Endothelial cell of umbilical vein (primary cell): ENCODE measurements at regions not wholly inside any gene's neighbourhood (a gene's known extent, or its start where the extent isn't known, plus 50 kb on each side); places are given as distances from the start of the nearest gene placed in this dataset.

ENCODE experiments used
- BruUV-seq: library from RNA; stranded (reverse); fragments of 400-500 nt; replicated peaks from 2 replicates; lab custom pipeline; 2021; lab: Mats Ljungman, UMichigan
- CTCF ChIA-PET: fragments of 300-600, 350-600 bp; sonication (Branson Sonifier 250); formaldehyde crosslinking; loops from one replicate; lab custom pipeline; 2021; ENCODE audit warnings: antibody characterized with exemption, inconsistent platforms; lab: Charles Lee
- POLR2A ChIA-PET: fragments of 300-600, 350-600 bp; sonication (Branson Sonifier 250); formaldehyde crosslinking; loops from one replicate; lab custom pipeline; 2021; ENCODE audit warnings: antibody characterized with exemption, inconsistent platforms; lab: Charles Lee
- DNase-seq: peaks from one replicate; pipeline ENCODE4 v3.0.0-alpha.2; 2011; ENCODE audit warnings: low read depth, low spot score
- FAIRE-seq: peaks from 2 replicates; lab custom pipeline; 2011; peaks lifted over from hg19 to GRCh38; lab: Jason Lieb, UNC
- H2AFZ ChIP-seq: 2 replicates; pipeline ENCODE4 v1.6.0; 2012; ENCODE audit warnings: low read depth, low read length, control low read depth, inconsistent platforms
- H3K27ac ChIP-seq: 2 replicates; pipeline ENCODE4 v1.5.1; 2011; ENCODE audit warnings: low read depth, mild to moderate bottlenecking, control low read depth, low read length, moderate library complexity; ENCODE audit not compliant: insufficient read depth
- H3K27me3 ChIP-seq, 2 experiments: 2 replicates each; pipeline versions ENCODE4 v1.6.0 to v1.6.1; 2011; ENCODE audit warnings: low read length in 2 of 2, mixed read lengths in 1 of 2; ENCODE audit not compliant: control insufficient read depth in 2 of 2, insufficient read depth in 2 of 2
- H3K36me3 ChIP-seq, 2 experiments: 2 replicates in 1 of 2; 3 replicates in 1 of 2; pipeline ENCODE4 v1.5.1; 2011; ENCODE audit warnings: low read length in 2 of 2, mild to moderate bottlenecking in 1 of 2, moderate library complexity in 1 of 2; ENCODE audit not compliant: control insufficient read depth in 2 of 2, insufficient read depth in 2 of 2; ENCODE audit errors: extremely low read depth in 1 of 2
- H3K4me1 ChIP-seq: 3 replicates; pipeline ENCODE4 v1.5.1; 2011; ENCODE audit warnings: mild to moderate bottlenecking, low read length; ENCODE audit not compliant: control insufficient read depth, insufficient read depth; ENCODE audit errors: extremely low read depth
- H3K4me2 ChIP-seq: 2 replicates; pipeline ENCODE4 v1.6.1; 2011; ENCODE audit warnings: low read length, control low read depth, mixed read lengths; ENCODE audit not compliant: insufficient read depth
- H3K4me3 ChIP-seq, 3 experiments: fragments of 200-600 bp in 1 of 3; sonication (generic), shearing (Covaris generic) in 1 of 3; replicated peaks in 1 of 3; 2 replicates each; pipeline ENCODE4 v1.5.1; 2011 to 2016; ENCODE audit warnings: control low read depth in 3 of 3, low read length in 3 of 3, mild to moderate bottlenecking in 2 of 3, inconsistent platforms in 1 of 3, low read depth in 1 of 3, moderate library complexity in 1 of 3; ENCODE audit not compliant: insufficient read depth in 1 of 3
- H3K79me2 ChIP-seq: 2 replicates; pipeline ENCODE4 v1.6.0; 2012; ENCODE audit warnings: low read length, inconsistent platforms; ENCODE audit not compliant: control insufficient read depth, insufficient read depth
- H3K9ac ChIP-seq: replicated peaks from 2 replicates; pipeline ENCODE3; 2011; ENCODE audit warnings: low read length, control low read depth; ENCODE audit not compliant: insufficient read depth; ENCODE audit errors: extremely low read depth
- H3K9me1 ChIP-seq: replicated peaks from 3 replicates; pipeline ENCODE4 v1.6.0; 2011; ENCODE audit warnings: mild to moderate bottlenecking, low read length; ENCODE audit not compliant: control insufficient read depth, insufficient read depth; ENCODE audit errors: extremely low read depth
- H3K9me3 ChIP-seq: replicated peaks from 2 replicates; pipeline ENCODE4 v1.5.1; 2012; ENCODE audit warnings: low read length, inconsistent platforms; ENCODE audit not compliant: control insufficient read depth, insufficient read depth
- H4K20me1 ChIP-seq: replicated peaks from 2 replicates; pipeline ENCODE3; 2011; ENCODE audit warnings: mild to moderate bottlenecking, low read length; ENCODE audit not compliant: control insufficient read depth, insufficient read depth; ENCODE audit errors: extremely low read depth
- EZH2 ChIP-seq: IDR thresholded peaks from 2 replicates; pipeline ENCODE4 v1.6.1; 2012; ENCODE audit warnings: borderline replicate concordance, low read depth, mild to moderate bottlenecking, moderate library complexity, low read length, inconsistent platforms; ENCODE audit not compliant: severe bottlenecking
- FOS ChIP-seq: IDR thresholded peaks from 2 replicates; pipeline ENCODE4 v1.6.1; 2011; ENCODE audit warnings: mild to moderate bottlenecking, low read length, moderate library complexity, borderline replicate concordance; ENCODE audit not compliant: insufficient read depth
- GATA2 ChIP-seq: IDR thresholded peaks from 2 replicates; pipeline ENCODE4 v1.7.0; 2011; ENCODE audit warnings: low read depth, mild to moderate bottlenecking, moderate library complexity, mixed read lengths, low read length; ENCODE audit not compliant: insufficient read length, insufficient read depth
- JUN ChIP-seq: IDR thresholded peaks from 2 replicates; pipeline ENCODE4 v1.6.1; 2011; ENCODE audit warnings: borderline replicate concordance, low read depth; ENCODE audit not compliant: insufficient read length, insufficient read depth
- MYC ChIP-seq: IDR thresholded peaks from one replicate; pipeline ENCODE4 v1.6.1; 2011; ENCODE audit warnings: mild to moderate bottlenecking, low read depth, low read length
- POLR2A ChIP-seq: IDR thresholded peaks from 2 replicates; pipeline ENCODE4 v1.6.1; 2012; ENCODE audit warnings: low read depth, mild to moderate bottlenecking, control low read depth, low read length
- POLR2AphosphoS5 ChIP-seq: IDR thresholded peaks from 2 replicates; pipeline ENCODE4 v1.6.1; 2012; ENCODE audit warnings: low read depth, mild to moderate bottlenecking, control low read depth, low read length, moderate library complexity; ENCODE audit not compliant: insufficient read depth
- dilution Hi-C: fragments of 300-500 bp; cut with MboI; formaldehyde crosslinking; loops from one replicate; pipeline ENCODE4 v1.15.0; 2019; ENCODE audit warnings: low sequenced_read_pairs; ENCODE audit not compliant: extremely low pct_ligation_motif_present
- intact Hi-C: fragments of 100-400 bp; cut with micrococcal nuclease; formaldehyde crosslinking; loops from one replicate; pipeline ENCODE4 v1.10.0; 2022
- TF ChIP-seq, protein P1 (sequence below), 2 donors: IDR thresholded peaks; 1 replicate in 1 of 2; 2 replicates in 1 of 2; pipeline ENCODE4 v1.5.1; 2011; ENCODE audit warnings: low read length in 2 of 2, mild to moderate bottlenecking in 2 of 2, moderate library complexity in 2 of 2, control low read depth in 1 of 2, inconsistent platforms in 1 of 2, low read depth in 1 of 2; ENCODE audit not compliant: insufficient read depth in 1 of 2; ENCODE audit errors: extremely low read depth in 1 of 2
- TF ChIP-seq, protein P2 (sequence below): IDR thresholded peaks from 2 replicates; pipeline ENCODE4 v1.6.1; 2011; ENCODE audit not compliant: insufficient read depth, insufficient read length

DNA sequence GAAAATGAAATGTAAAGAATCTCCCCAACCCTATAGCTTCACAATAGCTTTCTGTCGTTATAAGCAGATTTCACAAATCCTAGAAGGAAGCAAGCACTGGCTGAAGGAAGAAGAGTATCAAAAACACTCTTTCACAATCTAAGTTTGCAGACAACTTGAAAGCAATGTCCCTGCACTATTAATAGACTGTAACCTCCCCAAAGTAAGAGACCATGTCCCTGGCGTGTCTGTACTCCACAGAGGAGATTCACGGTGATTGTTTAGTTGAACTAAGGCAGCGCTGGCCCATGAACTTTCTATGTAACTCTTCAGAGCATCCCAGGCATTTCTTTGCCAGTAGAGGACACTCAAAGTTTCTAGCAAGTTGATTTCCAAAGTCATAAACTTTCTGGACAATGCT lies 128.0 kb upstream of the HNRNPA3 start:
- Histone ChIP-seq H3K9me1 (no peaks in the 10 kb centered on the region), H3K27me3 (peaks cover 0 to 3% of the 10 kb centered on the region in 2 experiments), H3K9ac (no peak overlapping the region), H4K20me1 (no peaks in the 10 kb centered on the region), H3K4me1 (peaks cover 11% of the 10 kb centered on the region), H3K79me2 (no peaks in the 10 kb centered on the region), H2AFZ (no peak overlapping the region), H3K36me3 (no peaks in the 10 kb centered on the region), H3K4me3 (no peak overlapping the region), H3K9me3 (no peaks in the 10 kb centered on the region), H3K4me2 (no peak overlapping the region), H3K27ac (no peak overlapping the region)
- POLR2A ChIA-PET, result no interaction called here
- BruUV-seq, result no TSS peak
- dilution Hi-C loops (no loop called here), intact Hi-C loops (no loop called here)
- no peak for DNase-seq
- TF ChIP-seq JUN, result no peak
- TF ChIP-seq MYC, result no peak
- TF ChIP-seq, protein P1, sequence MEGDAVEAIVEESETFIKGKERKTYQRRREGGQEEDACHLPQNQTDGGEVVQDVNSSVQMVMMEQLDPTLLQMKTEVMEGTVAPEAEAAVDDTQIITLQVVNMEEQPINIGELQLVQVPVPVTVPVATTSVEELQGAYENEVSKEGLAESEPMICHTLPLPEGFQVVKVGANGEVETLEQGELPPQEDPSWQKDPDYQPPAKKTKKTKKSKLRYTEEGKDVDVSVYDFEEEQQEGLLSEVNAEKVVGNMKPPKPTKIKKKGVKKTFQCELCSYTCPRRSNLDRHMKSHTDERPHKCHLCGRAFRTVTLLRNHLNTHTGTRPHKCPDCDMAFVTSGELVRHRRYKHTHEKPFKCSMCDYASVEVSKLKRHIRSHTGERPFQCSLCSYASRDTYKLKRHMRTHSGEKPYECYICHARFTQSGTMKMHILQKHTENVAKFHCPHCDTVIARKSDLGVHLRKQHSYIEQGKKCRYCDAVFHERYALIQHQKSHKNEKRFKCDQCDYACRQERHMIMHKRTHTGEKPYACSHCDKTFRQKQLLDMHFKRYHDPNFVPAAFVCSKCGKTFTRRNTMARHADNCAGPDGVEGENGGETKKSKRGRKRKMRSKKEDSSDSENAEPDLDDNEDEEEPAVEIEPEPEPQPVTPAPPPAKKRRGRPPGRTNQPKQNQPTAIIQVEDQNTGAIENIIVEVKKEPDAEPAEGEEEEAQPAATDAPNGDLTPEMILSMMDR (IDR thresholded peaks at IDR 0.05; ENCODE audit: extremely low read depth in 1 of 2, insufficient read depth in 1 of 2, low read depth in 1 of 2, low read length in 2 of 2), result no peak
- TF ChIP-seq GATA2, result no peak
- TF ChIP-seq POLR2A, result no peak
- TF ChIP-seq, protein P2, sequence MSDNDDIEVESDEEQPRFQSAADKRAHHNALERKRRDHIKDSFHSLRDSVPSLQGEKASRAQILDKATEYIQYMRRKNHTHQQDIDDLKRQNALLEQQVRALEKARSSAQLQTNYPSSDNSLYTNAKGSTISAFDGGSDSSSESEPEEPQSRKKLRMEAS, result no peak
- TF ChIP-seq FOS, result no peak
- no peak for TF ChIP-seq POLR2AphosphoS5
- TF ChIP-seq EZH2, result no peak
- CTCF ChIA-PET, result no interaction called here
- no peak for FAIRE-seq
